Lower leg skin (tissue), 4 donors: ENCODE measurements at regions not wholly inside any gene's neighbourhood (a gene's known extent, or its start where the extent isn't known, plus 50 kb on each side); places are given as distances from the start of the nearest gene placed in this dataset.

Experiments
- DNase-seq, 2 donors: peaks; one replicate each; pipeline ENCODE4 v3.0.0-alpha.2; 2019; ENCODE audit warnings: low spot score in 2 of 2
- H3K4me3 ChIP-seq: fragments of 200-600 bp; sonication (generic); 2 replicates; pipeline ENCODE4 v1.5.1; 2017; ENCODE audit warnings: mild to moderate bottlenecking, low read depth; ENCODE audit not compliant: poor library complexity, severe bottlenecking
- CTCF ChIP-seq, 3 donors: fragments of 450-650 bp; IDR thresholded peaks; one replicate each; pipeline ENCODE4 v1.5.1; 2016; ENCODE audit warnings: antibody characterized with exemption in 3 of 3, mild to moderate bottlenecking in 3 of 3, moderate library complexity in 2 of 3
- POLR2A ChIP-seq, 2 donors: fragments of 450-650 bp; IDR thresholded peaks; one replicate each; pipeline ENCODE4 v1.6.1; 2016 to 2017; ENCODE audit warnings: antibody characterized with exemption in 2 of 2, mild to moderate bottlenecking in 1 of 2, moderate library complexity in 1 of 2
- WGBS, 2 donors: methylation state at CpG; one replicate each; pipeline ENCODE4 v1.1.5; 2018; 5-methylcytosine and 5-hydroxymethylcytosine counted together
- intact Hi-C: fragments of 100-400 bp; cut with DNase I; formaldehyde crosslinking; loops from one replicate; pipeline ENCODE4 v1.15.0; 2023; ENCODE audit warnings: low total_unique reads

- no peak overlapping the region for H3K4me3 ChIP-seq
- TF ChIP-seq CTCF (IDR thresholded peaks at IDR 0.05) (no peak), POLR2A (IDR thresholded peaks at IDR 0.05) (no peak)
- no peak for DNase-seq
- intact Hi-C loops, result no loop called here
Measured at GRCh38 chr2:21585881-21586280, 462.1 kb downstream of the TDRD15 start.

- intact Hi-C loops, result no loop called here
- 78 to 80% methylated on average over 7 of the region's 7 CpGs for WGBS, 2 donors
- no peak for TF ChIP-seq POLR2A (IDR thresholded peaks at IDR 0.05)
- TF ChIP-seq CTCF (IDR thresholded peaks at IDR 0.05), result no peak
- H3K4me3 ChIP-seq, result no peak overlapping the region
- no peak for DNase-seq
Measured at GRCh38 chr2:21590026-21590690, 466.4 kb downstream of the TDRD15 start.

GRCh38 chr2:21591926-21592325 is 468.2 kb downstream of the TDRD15 start:
- WGBS, 2 donors, result 36 to 50% methylated on average over 1 of the region's 1 CpG
- no peak for DNase-seq
- TF ChIP-seq POLR2A (IDR thresholded peaks at IDR 0.05), result no peak
- TF ChIP-seq CTCF (IDR thresholded peaks at IDR 0.05), result no peak
- intact Hi-C loops, result no loop called here
- no peak overlapping the region for H3K4me3 ChIP-seq

GRCh38 chr2:21599417-21599816 is 475.6 kb downstream of the TDRD15 start:
- H3K4me3 ChIP-seq, result no peak overlapping the region
- whole genome bisulfite sequencing, 2 donors, result 11 to 41% methylated on average over 1 of the region's 1 CpG
- DNase-seq, result no peak
- TF ChIP-seq CTCF (IDR thresholded peaks at IDR 0.05) (no peak), POLR2A (IDR thresholded peaks at IDR 0.05) (no peak)
- intact Hi-C loops, result no loop called here

DNA sequence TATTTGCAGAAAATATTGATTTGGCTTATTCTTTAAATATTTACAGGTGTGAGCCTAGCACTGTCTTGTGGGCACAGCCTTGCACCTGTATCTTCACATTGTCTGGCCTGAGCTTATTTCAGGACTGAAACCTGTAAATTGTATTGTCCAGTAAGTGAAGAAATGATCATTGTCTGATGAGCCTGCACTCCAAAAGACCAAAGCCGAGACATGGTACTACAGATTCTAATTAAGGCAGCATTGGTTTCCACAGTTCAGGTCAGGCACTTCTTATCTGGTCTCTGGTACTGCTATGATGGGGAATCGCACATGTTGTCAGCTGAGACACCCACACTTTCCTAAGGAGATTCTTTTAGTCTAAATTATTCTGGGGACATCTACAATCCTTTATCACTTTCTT is 479.0 kb downstream of the TDRD15 start:
- DNase-seq, result no peak
- TF ChIP-seq CTCF (IDR thresholded peaks at IDR 0.05) (no peak), POLR2A (IDR thresholded peaks at IDR 0.05) (no peak)
- H3K4me3 ChIP-seq, result no peak overlapping the region
- intact Hi-C loops, result no loop called here
- 96 to 97% methylated on average over 2 of the region's 2 CpGs for WGBS, 2 donors

DNA sequence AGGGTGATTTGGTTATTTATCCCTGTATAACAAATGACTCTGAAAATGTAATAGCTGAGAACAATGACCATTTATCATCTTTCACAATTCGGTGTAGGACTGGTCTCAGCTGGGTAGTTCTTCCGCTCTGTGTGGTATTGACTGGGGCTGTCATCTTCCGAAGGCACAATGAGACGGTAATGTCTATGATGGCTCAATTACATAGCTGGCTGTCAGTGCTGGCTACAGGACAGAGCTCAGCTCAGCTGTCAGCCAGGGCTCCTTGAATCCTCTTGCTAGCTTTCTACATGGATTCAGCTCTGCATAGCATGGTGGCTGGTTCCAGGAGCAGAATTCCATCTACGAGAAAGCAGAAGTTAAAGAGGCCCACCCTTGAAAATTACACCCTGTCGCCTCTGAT is 483.8 kb downstream of the TDRD15 start:
- intact Hi-C loops, result no loop called here
- no peak for TF ChIP-seq CTCF (IDR thresholded peaks at IDR 0.05)
- no peak for TF ChIP-seq POLR2A (IDR thresholded peaks at IDR 0.05)
- WGBS, 2 donors, result 67% methylated on average over 6 of the region's 6 CpGs

More for the DNA sequence above, 483.8 kb downstream of the TDRD15 start:
- DNase-seq, result no peak
- no peak overlapping the region for H3K4me3 ChIP-seq
